SU-DHL-6 (cell line): ENCODE measurements at regions not wholly inside any gene's neighbourhood (a gene's known extent, or its start where the extent isn't known, plus 50 kb on each side); places are given as distances from the start of the nearest gene placed in this dataset.
A peak's percentile ranks its signal among the peaks of the same experiment; 100 is the strongest.

ENCODE experiments used
- CTCF ChIP-seq: fragments of 200-600 bp; sonication (generic); IDR thresholded peaks from one replicate; pipeline ENCODE4 v1.5.1; 2017; ENCODE audit warnings: antibody characterized with exemption, mild to moderate bottlenecking, low read length, moderate library complexity; ENCODE audit not compliant: insufficient read depth, poor library complexity, severe bottlenecking
- EZH2phosphoT487 ChIP-seq: fragments of 200-600 bp; sonication (generic), shearing (Covaris generic); conservative IDR thresholded peaks from 2 replicates; pipeline ENCODE4 v1.6.1; 2018; ENCODE audit warnings: mild to moderate bottlenecking, antibody characterized with exemption, low read length, moderate library complexity, mixed read lengths

- TF ChIP-seq CTCF (peak; percentile 18), EZH2phosphoT487 (no peak)
Measured at GRCh38 chr12:19915392-19916195, 452.7 kb upstream of the PDE3A start.
